ENCODE measurements at regions not wholly inside any gene's neighbourhood (a gene's known extent, or its start where the extent isn't known, plus 50 kb on each side); places are given as distances from the start of the nearest gene placed in this dataset.
"Not testable (repeated sequence)": the region's sequence is repeated elsewhere in the genome, so short reads cannot be mapped to it uniquely, and the experiment has no call there.

- DNase-seq (ENCODE audit: low read depth in 2 of 2, low spot score in 1 of 2) = no peak
Observed at GRCh38 chr3:66922058-66922457, 76.0 kb upstream of the KBTBD8 start.

- DNase-seq (ENCODE audit: low read depth in 2 of 2, low spot score in 1 of 2) = no peak
Observed at GRCh38 chr3:66923969-66924368, 74.1 kb upstream of the KBTBD8 start.

DNA sequence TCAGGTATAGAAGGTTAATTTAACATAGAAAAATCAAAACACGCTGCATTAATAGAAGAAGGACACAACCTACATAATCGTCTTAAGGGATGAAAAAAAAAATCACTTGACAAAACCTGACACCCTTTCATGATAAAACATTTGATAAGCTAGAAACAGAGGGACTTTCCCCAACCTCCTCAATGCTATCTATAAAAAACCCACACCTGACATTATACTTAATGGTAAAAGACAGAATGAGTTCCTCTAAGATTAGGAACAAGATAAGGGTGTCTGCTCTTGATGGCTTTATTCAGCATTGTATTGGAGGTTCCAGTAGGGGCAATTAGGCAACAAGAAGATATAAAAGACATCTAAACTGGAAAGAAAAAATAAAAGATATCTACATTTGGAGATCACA is 69.9 kb upstream of the KBTBD8 start:
- DNase-seq (ENCODE audit: low read depth in 2 of 2, low spot score in 1 of 2) = no peak

- no peak for DNase-seq (ENCODE audit: low read depth in 2 of 2, low spot score in 1 of 2)
Observed at GRCh38 chr3:66931291-66931690, 66.8 kb upstream of the KBTBD8 start.

- DNase-seq (ENCODE audit: low read depth in 2 of 2, low spot score in 1 of 2) = no peak
Observed at GRCh38 chr3:66931699-66932098, 66.4 kb upstream of the KBTBD8 start.

GRCh38 chr3:66933233-66933632 is 64.9 kb upstream of the KBTBD8 start:
- DNase-seq (ENCODE audit: low read depth in 2 of 2, low spot score in 1 of 2) = no peak

DNA sequence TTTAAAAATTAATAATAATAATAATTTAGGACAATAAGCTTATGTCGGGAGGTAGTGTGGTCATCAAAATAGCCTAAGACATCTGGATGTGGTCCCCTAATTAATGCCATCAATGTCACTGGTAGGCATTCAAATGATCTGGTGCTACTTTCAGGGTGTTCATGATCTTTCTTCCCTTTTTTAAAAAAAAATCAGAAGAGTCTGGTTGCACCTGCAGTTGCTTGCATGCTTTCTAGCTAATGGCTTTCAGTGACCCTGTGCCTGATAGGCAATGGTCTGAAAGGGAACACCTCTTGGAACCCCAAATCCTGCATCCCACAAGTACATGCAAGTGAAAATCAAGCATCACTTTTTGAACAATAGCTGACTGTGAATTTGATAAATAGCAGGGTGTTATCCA is 64.1 kb upstream of the KBTBD8 start:
- no peak for DNase-seq (ENCODE audit: low read depth in 2 of 2, low spot score in 1 of 2)

GRCh38 chr3:66934725-66935124 is 63.4 kb upstream of the KBTBD8 start:
- no peak for DNase-seq (ENCODE audit: low read depth in 2 of 2, low spot score in 1 of 2)

DNA sequence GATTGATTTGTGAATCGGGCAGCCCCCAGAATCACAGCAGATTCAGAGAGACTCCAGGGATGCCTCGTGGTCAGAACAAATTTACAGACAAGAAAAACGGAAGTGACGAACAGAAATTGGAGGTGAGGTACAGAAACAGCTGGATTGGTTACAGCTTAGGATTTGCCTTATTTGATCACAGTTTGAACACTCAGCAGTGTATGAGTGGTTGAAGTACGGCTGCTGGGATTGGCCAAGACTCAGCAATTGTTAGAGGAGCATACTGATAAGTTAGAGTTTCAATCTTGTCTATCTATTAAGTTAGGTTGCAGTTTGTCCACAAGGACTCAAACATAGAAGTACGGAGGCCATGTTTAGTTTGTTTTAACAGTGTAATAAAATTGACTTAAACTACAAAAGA is 61.1 kb upstream of the KBTBD8 start:
- DNase-seq (ENCODE audit: low read depth in 2 of 2, low spot score in 1 of 2) = not testable (repeated sequence)

DNA sequence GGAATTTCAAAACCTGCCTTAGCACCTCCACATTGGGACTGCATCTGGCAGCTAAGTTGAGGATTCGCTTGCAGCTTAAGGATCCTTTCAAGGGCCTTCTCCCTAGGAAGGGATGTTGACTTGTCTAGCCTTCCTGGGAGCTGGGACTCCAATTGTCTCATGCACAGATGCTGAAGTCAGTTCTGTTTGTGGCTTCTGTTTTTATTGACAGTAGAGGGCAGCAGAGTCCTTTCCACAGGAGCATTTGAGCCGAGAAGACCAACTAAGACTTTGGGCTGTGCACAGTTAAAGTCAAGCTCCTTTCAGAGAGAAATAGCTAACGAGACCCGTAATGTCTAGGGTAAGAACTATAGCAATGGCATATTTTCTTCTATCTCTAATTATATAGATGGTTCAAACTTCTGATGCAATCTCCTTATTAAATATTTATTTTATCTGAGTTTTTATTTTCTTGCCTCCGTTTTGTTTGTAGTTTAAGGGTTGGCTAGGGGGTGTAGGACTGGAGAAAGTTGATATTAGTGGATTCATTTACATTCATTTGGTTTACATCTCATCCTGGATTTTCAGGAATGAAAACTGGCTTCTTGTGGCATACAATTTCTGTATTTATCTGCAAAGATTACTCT is 59.7 kb upstream of the KBTBD8 start:
- DNase-seq (ENCODE audit: low read depth in 2 of 2, low spot score in 1 of 2) = no peak

DNA sequence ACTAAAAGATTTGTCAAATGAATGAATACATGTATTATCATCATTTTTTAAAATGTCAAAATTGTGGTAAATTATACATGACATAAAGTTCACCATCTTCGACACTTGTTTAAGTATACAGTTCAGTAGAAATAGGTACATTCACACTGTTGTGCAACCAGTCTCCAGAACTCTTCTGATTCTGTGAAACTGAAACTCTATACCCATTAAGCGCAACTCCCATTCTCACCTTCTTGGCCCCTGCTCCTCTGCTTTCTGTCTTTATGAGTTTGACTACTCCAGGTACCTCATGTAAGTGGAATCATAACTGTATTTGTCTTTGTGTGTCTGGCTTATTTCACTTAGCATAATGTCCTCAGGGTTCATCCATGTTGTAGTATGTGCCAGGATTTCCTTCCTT is 50.1 kb upstream of the KBTBD8 start:
- no peak for DNase-seq (ENCODE audit: low read depth in 2 of 2, low spot score in 1 of 2)
